Stimulated activated CD4-positive, alpha-beta T cell treated with anti-CD3 and anti-CD28 coated beads, Interleukin-1b, Interleukin-23, amount 100 ng/mL, for 48 hours (primary cell): ENCODE measurements at regions not wholly inside any gene's neighbourhood (a gene's known extent, or its start where the extent isn't known, plus 50 kb on each side); places are given as distances from the start of the nearest gene placed in this dataset.

Source experiments
- DNase-seq: peaks from one replicate; pipeline ENCODE4 v3.0.0-alpha.2; 2020

DNA sequence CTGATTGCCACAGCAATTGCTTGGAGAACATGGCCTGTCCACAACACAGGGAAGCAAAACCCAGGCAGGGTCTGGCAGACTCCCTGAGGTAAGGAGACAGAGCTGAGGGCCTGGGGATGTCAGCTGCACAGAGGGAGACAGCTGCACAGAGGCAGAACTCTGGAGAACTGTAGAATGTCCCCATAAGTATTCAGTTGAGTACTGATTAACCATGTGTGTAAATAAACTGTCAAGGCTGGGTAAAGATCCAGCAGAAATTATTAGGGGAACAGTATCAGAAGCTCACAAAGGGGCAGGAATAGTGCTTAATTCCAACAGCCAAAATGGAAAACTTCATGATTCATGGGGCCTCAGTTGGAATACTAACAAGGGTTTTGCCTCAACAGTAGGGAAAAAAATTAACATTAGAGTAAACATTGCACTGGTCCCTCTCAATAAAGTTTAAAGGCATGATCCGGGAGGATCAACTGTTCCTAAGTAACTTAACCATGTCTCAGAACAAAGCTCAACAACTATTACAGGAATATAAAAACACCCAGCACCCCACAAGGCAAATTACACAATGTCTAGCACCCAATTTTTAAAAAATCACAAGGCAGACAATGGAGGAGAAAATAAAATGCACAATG, 201.3 kb upstream of the RASSF8 start:
- no peak for DNase-seq

GRCh38 chr12:25759752-25760151, 198.7 kb upstream of the RASSF8 start:
- no peak for DNase-seq

DNA sequence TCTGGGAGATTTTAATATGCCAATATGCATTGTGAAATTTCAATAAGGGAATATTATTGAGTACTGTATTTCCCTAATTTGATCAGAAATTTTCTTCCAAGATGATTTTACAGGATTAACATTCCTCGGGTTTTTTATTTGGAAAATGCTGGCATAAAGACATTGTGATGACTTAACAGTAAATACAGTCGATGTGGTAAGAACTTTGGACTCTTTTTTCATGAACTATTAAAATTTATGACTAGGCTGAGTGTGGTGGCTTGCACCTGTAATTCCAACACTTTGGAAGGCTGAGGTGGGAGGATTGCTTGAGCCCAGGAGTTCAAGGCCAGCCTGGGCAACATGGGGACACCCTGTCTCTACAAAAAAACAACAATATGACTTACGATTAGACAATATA, 197.1 kb upstream of the RASSF8 start:
- no peak for DNase-seq

DNA sequence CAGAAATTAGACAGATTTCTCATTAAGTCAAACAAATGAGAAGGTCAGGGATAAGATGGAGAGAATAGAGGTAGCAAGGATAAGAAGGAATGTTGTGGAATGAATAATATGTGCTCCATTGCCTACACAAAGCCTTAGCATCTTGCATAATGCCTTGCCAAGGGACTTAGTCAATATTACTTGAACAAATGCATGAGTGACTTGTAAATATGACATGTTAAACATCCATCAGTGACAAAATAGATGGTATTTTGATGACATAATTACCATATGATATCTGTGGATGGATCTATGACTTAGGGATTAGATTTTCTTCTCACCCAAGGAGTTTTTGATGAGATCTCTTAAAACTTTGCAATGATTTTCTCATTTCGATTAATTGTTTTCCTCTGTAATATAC, 194.1 kb upstream of the RASSF8 start:
- no peak for DNase-seq

GRCh38 chr12:25764892-25765291, 193.6 kb upstream of the RASSF8 start:
- DNase-seq, result no peak

DNA sequence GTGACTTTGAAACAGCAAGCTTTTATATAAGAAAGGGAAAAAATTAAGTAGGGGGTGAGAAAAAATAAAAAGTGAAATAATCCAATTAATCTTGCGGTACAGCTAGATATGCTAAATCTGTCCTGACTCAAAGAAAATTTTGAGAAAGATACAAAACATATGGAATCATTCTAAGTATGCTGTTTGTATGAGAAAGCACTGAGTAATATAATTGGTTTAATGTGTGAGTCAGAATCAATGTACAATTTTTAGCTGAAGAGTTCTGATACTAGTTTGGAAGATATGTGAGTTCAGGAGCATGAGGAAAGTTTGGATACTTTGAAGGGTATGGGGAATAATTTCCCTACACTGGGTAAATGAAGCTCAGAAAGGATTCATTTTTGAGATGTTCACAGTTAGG, 190.9 kb upstream of the RASSF8 start:
- no peak for DNase-seq

GRCh38 chr12:25768151-25768550, 190.3 kb upstream of the RASSF8 start:
- no peak for DNase-seq

DNA sequence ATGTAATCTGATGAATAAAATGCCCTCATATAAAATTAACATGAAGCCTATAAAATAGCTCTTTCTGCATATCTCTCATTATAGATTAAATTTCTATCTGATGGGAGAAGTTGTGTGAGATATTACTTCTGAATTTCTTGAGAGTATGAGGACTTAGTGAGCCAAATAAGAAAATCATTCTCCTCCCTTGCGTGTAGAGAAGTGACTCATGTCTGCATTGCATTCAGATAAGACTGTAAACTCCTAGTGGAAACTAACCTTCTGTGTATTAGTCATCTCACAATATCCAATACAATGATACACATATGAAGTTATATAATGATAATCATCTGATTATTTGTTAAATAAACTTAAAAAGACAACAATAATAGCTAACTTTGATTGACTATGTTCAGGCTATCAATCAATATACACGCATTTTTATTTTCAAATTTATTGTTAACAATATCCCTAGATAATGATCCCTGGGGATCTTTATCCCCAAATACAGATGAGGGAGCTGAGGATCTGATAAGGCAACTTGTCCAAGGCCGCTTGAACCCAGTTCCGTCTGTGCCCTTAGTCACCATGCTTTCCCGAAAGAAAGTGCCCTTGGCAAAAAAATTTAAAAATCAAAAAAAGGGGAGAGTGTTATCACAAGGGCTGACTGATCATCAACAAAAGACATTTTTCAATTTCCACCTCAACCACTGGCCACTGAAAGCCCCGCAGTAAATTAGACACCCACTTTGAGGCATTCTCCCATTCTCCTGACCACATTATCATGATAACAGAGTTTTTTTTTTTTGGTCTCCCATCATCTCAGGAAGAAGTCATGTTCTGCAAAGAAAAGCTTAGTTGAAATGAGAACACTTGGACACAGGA, 189.2 kb upstream of the RASSF8 start:
- no peak for DNase-seq

- no peak for DNase-seq
Observed at GRCh38 chr12:25771041-25771440, 187.4 kb upstream of the RASSF8 start.

DNA sequence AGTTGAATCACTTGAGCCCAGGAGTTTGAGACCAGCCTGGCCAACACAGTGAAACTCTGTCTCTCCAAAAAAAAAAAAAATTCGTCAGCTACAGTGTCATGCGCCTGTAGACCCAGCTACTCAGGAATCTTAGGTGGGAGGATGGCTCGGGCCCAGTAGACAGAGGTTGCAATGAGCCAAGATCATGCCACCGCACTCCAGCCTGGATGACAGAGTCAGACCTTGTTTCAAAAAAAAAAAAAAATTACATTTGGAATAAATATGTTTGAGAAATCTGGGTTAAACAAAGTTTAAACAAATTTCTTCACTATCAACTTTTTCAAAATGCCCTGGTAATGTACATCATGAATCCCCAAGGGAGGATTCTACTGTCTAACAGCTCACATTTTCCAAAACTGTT, 187.0 kb upstream of the RASSF8 start:
- no peak for DNase-seq

- no peak for DNase-seq
Observed at GRCh38 chr12:25775968-25776367, 182.5 kb upstream of the RASSF8 start.

DNA sequence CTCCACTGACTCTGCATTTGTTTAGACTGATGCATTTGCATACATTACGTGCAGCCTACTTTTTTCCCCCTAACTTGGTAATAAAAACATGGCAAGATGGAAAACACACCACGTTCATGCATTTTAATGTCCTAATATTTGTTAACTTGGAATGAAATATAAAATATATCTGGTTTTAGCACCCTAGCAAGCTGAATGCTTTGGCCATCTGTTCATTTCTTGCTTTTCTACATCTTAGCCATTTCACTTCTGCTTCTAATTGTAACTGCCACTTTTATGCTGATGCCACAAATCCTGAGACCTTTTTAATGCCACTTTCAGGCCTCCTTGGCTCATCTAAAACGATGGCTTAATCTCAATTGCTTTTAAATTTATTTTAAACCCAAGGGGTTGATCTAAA, 177.7 kb upstream of the RASSF8 start:
- DNase-seq, result no peak

- DNase-seq, result no peak
Observed at GRCh38 chr12:25781232-25781631, 177.2 kb upstream of the RASSF8 start.

- no peak for DNase-seq
Observed at GRCh38 chr12:25783566-25783965, 174.9 kb upstream of the RASSF8 start.

DNA sequence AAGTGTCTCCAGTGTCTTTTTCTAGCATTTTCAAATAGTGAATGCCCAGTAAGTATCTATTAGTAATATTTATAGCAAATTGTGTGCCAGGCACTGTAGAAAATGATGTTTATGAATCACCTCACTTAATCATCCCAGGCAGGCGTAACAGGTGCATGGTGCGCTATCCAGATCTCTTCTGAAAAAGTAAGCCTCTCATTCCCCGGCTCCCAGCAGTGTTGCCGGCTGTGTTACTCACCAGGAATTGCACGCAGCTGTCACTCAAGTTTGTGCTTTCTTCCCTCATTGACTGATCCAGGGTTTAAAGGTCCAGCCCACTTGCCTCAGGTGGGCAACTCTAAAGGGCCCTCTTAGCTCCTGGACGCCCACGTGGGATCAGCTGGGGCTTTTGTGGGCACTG, 173.8 kb upstream of the RASSF8 start:
- no peak for DNase-seq

GRCh38 chr12:25785134-25785533, 173.3 kb upstream of the RASSF8 start:
- DNase-seq, result no peak

- no peak for DNase-seq
Observed at GRCh38 chr12:25787701-25788100, 170.8 kb upstream of the RASSF8 start.

DNA sequence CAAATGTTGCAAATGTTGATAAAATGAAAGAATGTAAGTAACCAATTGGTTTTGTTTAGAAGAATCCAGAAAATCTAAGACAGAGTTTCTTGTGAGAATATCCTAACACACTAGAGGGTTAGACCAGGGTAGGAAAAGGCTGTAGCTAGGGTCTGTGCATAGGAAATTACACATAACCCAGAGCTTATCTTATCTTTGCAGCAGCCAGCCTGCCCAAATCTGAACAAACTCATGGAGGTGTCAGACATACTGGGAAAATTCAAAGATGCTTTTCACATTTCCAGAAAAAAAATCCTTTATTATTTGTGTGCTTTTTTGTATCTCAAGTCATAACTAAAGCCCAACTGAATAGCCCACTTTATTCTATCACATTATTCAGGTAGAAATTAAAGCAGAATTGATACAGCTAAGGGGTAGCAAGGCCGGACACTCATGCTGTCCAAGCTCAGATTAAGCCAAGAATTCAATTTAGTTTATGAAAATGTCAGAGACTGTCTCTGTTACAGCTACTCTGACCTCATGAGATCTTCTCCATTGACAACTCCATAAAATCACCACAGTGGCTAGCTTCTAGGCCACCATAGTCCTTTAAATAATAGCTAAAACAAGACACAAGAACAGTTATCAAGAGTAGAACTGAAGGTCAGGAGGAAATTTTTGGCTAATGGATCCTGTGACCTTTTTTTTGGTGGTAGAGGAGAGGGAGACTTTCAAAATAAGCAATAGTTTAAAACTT, 169.6 kb upstream of the RASSF8 start:
- no peak for DNase-seq

DNA sequence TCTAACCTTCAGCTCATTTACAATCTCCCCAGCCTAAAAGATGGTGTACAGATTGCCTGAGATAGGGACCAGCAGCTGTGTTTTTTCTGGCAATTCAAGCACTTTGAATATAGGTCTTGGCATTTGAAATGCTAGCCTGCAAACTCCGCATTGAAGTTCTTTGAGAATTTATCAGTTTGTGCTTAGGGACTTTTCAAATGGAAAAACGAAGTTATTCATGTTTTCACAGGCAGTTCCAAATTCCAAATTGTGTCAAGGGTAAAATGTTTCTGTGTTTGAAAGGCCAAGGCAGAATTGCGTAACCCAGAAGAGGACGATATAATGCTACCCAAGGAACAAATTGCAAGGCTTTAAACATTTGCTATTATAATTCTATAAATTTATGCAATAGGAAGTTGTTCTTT, 168.9 kb upstream of the RASSF8 start:
- no peak for DNase-seq

DNA sequence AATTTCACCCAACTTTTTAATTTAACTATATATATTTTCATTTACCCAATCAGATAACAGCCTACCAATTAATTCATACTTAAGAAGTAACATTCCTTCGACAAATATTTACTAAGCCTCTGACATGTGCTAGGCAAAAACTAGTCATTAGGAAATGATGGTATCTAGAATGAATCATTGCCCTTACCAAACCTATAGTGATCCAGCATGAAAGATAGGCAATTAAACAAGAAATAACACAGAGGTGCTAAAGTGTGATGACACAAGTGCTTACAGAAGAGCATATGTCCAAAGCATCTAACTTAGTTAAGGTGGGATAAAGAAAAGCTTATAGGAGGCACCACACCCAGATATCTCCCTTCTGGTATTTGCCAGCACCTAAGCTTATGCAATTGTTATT, 166.5 kb upstream of the RASSF8 start:
- no peak for DNase-seq

- DNase-seq, result no peak
Observed at GRCh38 chr12:25793196-25793595, 165.3 kb upstream of the RASSF8 start.

DNA sequence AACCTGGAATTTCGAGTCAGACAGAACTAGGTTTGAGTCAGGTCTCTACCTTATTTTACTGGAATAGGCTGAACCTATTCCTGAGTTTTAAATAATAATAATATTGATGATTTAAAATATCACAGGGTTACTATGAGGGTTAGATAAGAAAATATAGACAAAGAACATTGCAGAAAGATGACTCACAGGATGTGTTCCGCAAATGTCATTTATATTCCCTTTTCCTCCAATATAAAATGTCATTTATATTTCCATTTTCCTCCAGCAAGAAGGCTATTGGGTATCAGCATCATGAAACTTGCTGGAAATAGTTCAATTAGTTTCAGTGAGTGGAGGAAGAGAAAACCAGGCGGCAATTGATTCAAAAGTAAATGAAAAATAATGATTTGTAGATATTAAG, 163.9 kb upstream of the RASSF8 start:
- DNase-seq, result no peak

DNA sequence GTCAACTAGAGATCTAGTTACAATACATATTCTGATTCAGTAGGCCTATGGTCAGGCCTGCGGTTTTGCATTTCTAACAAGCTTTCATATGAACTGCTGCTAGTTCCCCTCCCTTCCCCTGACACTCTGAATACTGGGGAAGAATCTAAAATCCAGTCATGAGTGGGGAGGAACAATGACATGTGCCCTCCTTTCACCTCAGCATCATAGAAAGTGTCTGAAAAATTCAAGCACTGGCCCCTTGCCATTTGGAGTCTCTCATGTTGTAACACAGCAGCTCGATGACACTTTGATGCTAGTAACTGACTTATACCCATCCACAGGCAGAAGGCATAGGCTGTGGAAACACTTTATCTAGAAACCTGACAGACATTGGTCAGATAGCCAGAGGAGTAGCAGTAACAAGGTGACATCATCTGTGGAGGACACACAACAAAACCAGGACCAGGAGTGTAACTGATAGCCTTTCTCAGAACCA, 161.9 kb upstream of the RASSF8 start:
- DNase-seq, result no peak

GRCh38 chr12:25797386-25797785, 161.1 kb upstream of the RASSF8 start:
- no peak for DNase-seq
